ENCODE measurements at regions not wholly inside any gene's neighbourhood (a gene's known extent, or its start where the extent isn't known, plus 50 kb on each side); places are given as distances from the start of the nearest gene placed in this dataset.

- Histone ChIP-seq H3K36me3 (ENCODE audit: control insufficient read depth in 4 of 4, insufficient read depth in 4 of 4, low read length in 3 of 4) (no peaks in the 10 kb centered on the region), H3K27me3 (replicated peaks in 2 of 5; ENCODE audit: control insufficient read depth in 4 of 5, insufficient read depth in 5 of 5, low read length in 4 of 5) (no peaks in the 10 kb centered on the region), H3K4me1 (ENCODE audit: control extremely low read depth in 1 of 4, control insufficient read depth in 4 of 4, insufficient read depth in 4 of 4, low read length in 3 of 4) (peaks cover 49 to 88% (median 79%) of the 10 kb centered on the region in 4 experiments), H3K27ac (ENCODE audit: insufficient read depth in 1 of 2, low read depth in 1 of 2, low read length in 2 of 2, poor library complexity in 1 of 2, severe bottlenecking in 2 of 2) (peak overlapping the region; percentile 91 to 94), H3K9me3 (ENCODE audit: control extremely low read depth in 1 of 5, control insufficient read depth in 4 of 5, insufficient read depth in 2 of 5, low read depth in 1 of 5, low read length in 4 of 5) (no peaks in the 10 kb centered on the region), H3K4me3 (ENCODE audit: control insufficient read depth in 1 of 7, extremely low read depth in 1 of 7, insufficient read depth in 4 of 7, low read depth in 2 of 7, low read length in 6 of 7) (peak overlapping the region in 1 of 7 experiments; percentile 30)
- DNase-seq = peak; percentile 87 to 99 (median 97)
- CTCF ChIA-PET = interaction anchor here (0.6 to 4.2 kb wide), 11 partner anchors 8 to 323 kb away, joined by 3 to 27 read pairs (median 3); no protein-coding TSS in a partner anchor
- POLR2A ChIA-PET = interaction anchor here (0.6 to 2.1 kb wide), 5 partner anchors 20 to 310 kb away, joined by 3 to 12 read pairs (median 3); partner anchors contain the start of gene STT3B
- 6% methylated on average over 2 of the region's 3 CpGs for WGBS (ENCODE audit: insufficient coverage)
Measured at GRCh38 chr3:31227131-31227562, 305.6 kb upstream of the STT3B start.

- no peak for DNase-seq
- H3K4me3 ChIP-seq (ENCODE audit: control insufficient read depth in 1 of 7, extremely low read depth in 1 of 7, insufficient read depth in 4 of 7, low read depth in 2 of 7, low read length in 6 of 7) = no peak overlapping the region
- no peaks in the 10 kb centered on the region for H3K9me3 ChIP-seq (ENCODE audit: control extremely low read depth in 1 of 5, control insufficient read depth in 4 of 5, insufficient read depth in 2 of 5, low read depth in 1 of 5, low read length in 4 of 5)
- H3K4me1 ChIP-seq (ENCODE audit: control extremely low read depth in 1 of 4, control insufficient read depth in 4 of 4, insufficient read depth in 4 of 4, low read length in 3 of 4) = peaks cover 33 to 85% (median 74%) of the 10 kb centered on the region in 4 experiments
- no peaks in the 10 kb centered on the region for H3K27me3 ChIP-seq (replicated peaks in 2 of 5; ENCODE audit: control insufficient read depth in 4 of 5, insufficient read depth in 5 of 5, low read length in 4 of 5)
- 9% methylated on average over 1 of the region's 3 CpGs for WGBS (ENCODE audit: insufficient coverage)
- no peaks in the 10 kb centered on the region for H3K36me3 ChIP-seq (ENCODE audit: control insufficient read depth in 4 of 4, insufficient read depth in 4 of 4, low read length in 3 of 4)
- POLR2A ChIA-PET = no interaction called here
- no peak overlapping the region for H3K27ac ChIP-seq (ENCODE audit: insufficient read depth in 1 of 2, low read depth in 1 of 2, low read length in 2 of 2, poor library complexity in 1 of 2, severe bottlenecking in 2 of 2)
- CTCF ChIA-PET = no interaction called here
Measured at GRCh38 chr3:31230425-31231223, 302.1 kb upstream of the STT3B start.

- ChIA-PET POLR2A (no interaction called here), CTCF (interaction anchor here (0.8 to 2.2 kb wide), 8 partner anchors 10 to 536 kb away, joined by 3 to 5 read pairs (median 3); no protein-coding TSS in a partner anchor)
- no peaks in the 10 kb centered on the region for H3K9me3 ChIP-seq (ENCODE audit: control extremely low read depth in 1 of 5, control insufficient read depth in 4 of 5, insufficient read depth in 2 of 5, low read depth in 1 of 5, low read length in 4 of 5)
- H3K27ac ChIP-seq (ENCODE audit: insufficient read depth in 1 of 2, low read depth in 1 of 2, low read length in 2 of 2, poor library complexity in 1 of 2, severe bottlenecking in 2 of 2) = peak overlapping the region in 1 of 2 experiments; percentile 56
- DNase-seq = peak; percentile 63 to 89 (median 83)
- no peak overlapping the region for H3K4me3 ChIP-seq (ENCODE audit: control insufficient read depth in 1 of 7, extremely low read depth in 1 of 7, insufficient read depth in 4 of 7, low read depth in 2 of 7, low read length in 6 of 7)
- H3K36me3 ChIP-seq (ENCODE audit: control insufficient read depth in 4 of 4, insufficient read depth in 4 of 4, low read length in 3 of 4) = no peaks in the 10 kb centered on the region
- no peaks in the 10 kb centered on the region for H3K27me3 ChIP-seq (replicated peaks in 2 of 5; ENCODE audit: control insufficient read depth in 4 of 5, insufficient read depth in 5 of 5, low read length in 4 of 5)
- H3K4me1 ChIP-seq (ENCODE audit: control extremely low read depth in 1 of 4, control insufficient read depth in 4 of 4, insufficient read depth in 4 of 4, low read length in 3 of 4) = peaks cover 30 to 69% (median 60%) of the 10 kb centered on the region in 4 experiments
- WGBS (ENCODE audit: insufficient coverage) = 46% methylated on average over 7 of the region's 12 CpGs
Measured at GRCh38 chr3:31232055-31233025, 300.4 kb upstream of the STT3B start.

GRCh38 chr3:31234145-31234544 lies 298.6 kb upstream of the STT3B start:
- Histone ChIP-seq H3K36me3 (ENCODE audit: control insufficient read depth in 4 of 4, insufficient read depth in 4 of 4, low read length in 3 of 4) (no peaks in the 10 kb centered on the region), H3K27ac (ENCODE audit: insufficient read depth in 1 of 2, low read depth in 1 of 2, low read length in 2 of 2, poor library complexity in 1 of 2, severe bottlenecking in 2 of 2) (no peak overlapping the region), H3K4me3 (ENCODE audit: control insufficient read depth in 1 of 7, extremely low read depth in 1 of 7, insufficient read depth in 4 of 7, low read depth in 2 of 7, low read length in 6 of 7) (peak overlapping the region in 1 of 7 experiments; percentile 14), H3K27me3 (replicated peaks in 2 of 5; ENCODE audit: control insufficient read depth in 4 of 5, insufficient read depth in 5 of 5, low read length in 4 of 5) (no peaks in the 10 kb centered on the region), H3K4me1 (ENCODE audit: control extremely low read depth in 1 of 4, control insufficient read depth in 4 of 4, insufficient read depth in 4 of 4, low read length in 3 of 4) (peaks cover 24 to 55% (median 48%) of the 10 kb centered on the region in 4 experiments), H3K9me3 (ENCODE audit: control extremely low read depth in 1 of 5, control insufficient read depth in 4 of 5, insufficient read depth in 2 of 5, low read depth in 1 of 5, low read length in 4 of 5) (no peaks in the 10 kb centered on the region)
- ChIA-PET POLR2A (interaction anchor here (0.8 kb wide), 1 partner anchor 16 kb away, joined by 5 read pairs; no protein-coding TSS in a partner anchor), CTCF (interaction anchor here (0.8 to 2.2 kb wide), 2 partner anchors 8 to 10 kb away, joined by 3 to 5 read pairs; no protein-coding TSS in a partner anchor)
- peak in 2 of 3 donors; percentile 85 to 88 for DNase-seq
- 68% methylated on average over 6 of the region's 6 CpGs for WGBS (ENCODE audit: insufficient coverage)

- no peak overlapping the region for H3K27ac ChIP-seq (ENCODE audit: insufficient read depth in 1 of 2, low read depth in 1 of 2, low read length in 2 of 2, poor library complexity in 1 of 2, severe bottlenecking in 2 of 2)
- H3K4me1 ChIP-seq (ENCODE audit: control extremely low read depth in 1 of 4, control insufficient read depth in 4 of 4, insufficient read depth in 4 of 4, low read length in 3 of 4) = peaks cover 22 to 50% (median 45%) of the 10 kb centered on the region in 4 experiments
- WGBS (ENCODE audit: insufficient coverage) = 60% methylated on average over 1 of the region's 3 CpGs
- H3K4me3 ChIP-seq (ENCODE audit: control insufficient read depth in 1 of 7, extremely low read depth in 1 of 7, insufficient read depth in 4 of 7, low read depth in 2 of 7, low read length in 6 of 7) = no peak overlapping the region
- H3K36me3 ChIP-seq (ENCODE audit: control insufficient read depth in 4 of 4, insufficient read depth in 4 of 4, low read length in 3 of 4) = no peaks in the 10 kb centered on the region
- POLR2A ChIA-PET = no interaction called here
- no peaks in the 10 kb centered on the region for H3K27me3 ChIP-seq (replicated peaks in 2 of 5; ENCODE audit: control insufficient read depth in 4 of 5, insufficient read depth in 5 of 5, low read length in 4 of 5)
- CTCF ChIA-PET = interaction anchor here (0.8 to 0.9 kb wide), 2 partner anchors 9 kb away, joined by 3 read pairs; no protein-coding TSS in a partner anchor
- H3K9me3 ChIP-seq (ENCODE audit: control extremely low read depth in 1 of 5, control insufficient read depth in 4 of 5, insufficient read depth in 2 of 5, low read depth in 1 of 5, low read length in 4 of 5) = no peaks in the 10 kb centered on the region
- no peak for DNase-seq
Measured at GRCh38 chr3:31235062-31235700, 297.5 kb upstream of the STT3B start.

- Histone ChIP-seq H3K27me3 (replicated peaks in 2 of 5; ENCODE audit: control insufficient read depth in 4 of 5, insufficient read depth in 5 of 5, low read length in 4 of 5) (no peaks in the 10 kb centered on the region), H3K9me3 (ENCODE audit: control extremely low read depth in 1 of 5, control insufficient read depth in 4 of 5, insufficient read depth in 2 of 5, low read depth in 1 of 5, low read length in 4 of 5) (no peaks in the 10 kb centered on the region), H3K4me3 (ENCODE audit: control insufficient read depth in 1 of 7, extremely low read depth in 1 of 7, insufficient read depth in 4 of 7, low read depth in 2 of 7, low read length in 6 of 7) (no peak overlapping the region), H3K36me3 (ENCODE audit: control insufficient read depth in 4 of 4, insufficient read depth in 4 of 4, low read length in 3 of 4) (no peaks in the 10 kb centered on the region), H3K27ac (ENCODE audit: insufficient read depth in 1 of 2, low read depth in 1 of 2, low read length in 2 of 2, poor library complexity in 1 of 2, severe bottlenecking in 2 of 2) (no peak overlapping the region), H3K4me1 (ENCODE audit: control extremely low read depth in 1 of 4, control insufficient read depth in 4 of 4, insufficient read depth in 4 of 4, low read length in 3 of 4) (peaks cover 6 to 25% (median 20%) of the 10 kb centered on the region in 4 experiments)
- ChIA-PET POLR2A (no interaction called here), CTCF (interaction anchor here (0.5 kb wide), 1 partner anchor 50 kb away, joined by 3 read pairs; no protein-coding TSS in a partner anchor)
- DNase-seq = no peak
- WGBS (ENCODE audit: insufficient coverage) = 100% methylated on average over 2 of the region's 4 CpGs
Measured at GRCh38 chr3:31237887-31238286, 294.8 kb upstream of the STT3B start.
